HEK293 (cell line): ENCODE measurements at regions not wholly inside any gene's neighbourhood (a gene's known extent, or its start where the extent isn't known, plus 50 kb on each side); places are given as distances from the start of the nearest gene placed in this dataset.
A peak's percentile ranks its signal among the peaks of the same experiment; 100 is the strongest.

Source experiments
- CTCF ChIA-PET: fragments of 350-600 bp; formaldehyde crosslinking; extraction: SDS; loops from one replicate; lab custom pipeline; 2021; ENCODE audit warnings: antibody characterized with exemption; lab: Yijun Ruan, JAX
- POLR2A ChIA-PET: fragments of 300-600 bp; formaldehyde crosslinking; extraction: SDS; loops from one replicate; lab custom pipeline; 2020; ENCODE audit warnings: antibody characterized with exemption, inconsistent platforms; lab: Yijun Ruan, JAX
- H3K27ac ChIP-seq: fragments of 200-500 bp; sonication (Bioruptor generic); 2 replicates; pipeline ENCODE4 v1.5.1; 2014; ENCODE audit warnings: low read depth, low read length, control low read depth, inconsistent platforms; ENCODE audit errors: extremely low read depth
- H3K36me3 ChIP-seq, 2 experiments: fragments of 200-500 bp in 1 of 2; sonication (Bioruptor generic) in 1 of 2; 1 replicate in 1 of 2; 2 replicates in 1 of 2; pipeline ENCODE4 v1.5.1; 2014 to 2017; ENCODE audit warnings: inconsistent platforms in 2 of 2, low read length in 2 of 2; ENCODE audit not compliant: control insufficient read depth in 2 of 2, insufficient read depth in 1 of 2
- H3K4me1 ChIP-seq: fragments of 200-500 bp; sonication (Bioruptor generic); 2 replicates; pipeline ENCODE4 v1.5.1; 2014; ENCODE audit warnings: mild to moderate bottlenecking, low read length, inconsistent platforms; ENCODE audit not compliant: control insufficient read depth, insufficient read depth
- H3K4me3 ChIP-seq: 2 replicates; pipeline ENCODE4 v1.5.1; 2011; ENCODE audit warnings: low read depth, mild to moderate bottlenecking, control low read depth, low read length, moderate library complexity
- H3K9me3 ChIP-seq: fragments of 200-500 bp; sonication (Bioruptor generic); 2 replicates; pipeline ENCODE4 v1.5.1; 2014; ENCODE audit warnings: low read depth, low read length, inconsistent platforms; ENCODE audit not compliant: control insufficient read depth, insufficient read depth
- SP2 ChIP-seq: fragments of 450-650 bp; formaldehyde crosslinking; IDR thresholded peaks from 2 replicates; pipeline ENCODE4 v1.5.1; 2016; ENCODE audit warnings: missing biosample characterization, missing genetic modification characterization
- TRIM28 ChIP-seq: IDR thresholded peaks from 2 replicates; pipeline ENCODE4 v1.6.1; 2011; ENCODE audit warnings: low read length, control low read depth, borderline replicate concordance
- ZBTB20 ChIP-seq: fragments of 450-650 bp; formaldehyde crosslinking; IDR thresholded peaks from 2 replicates; pipeline ENCODE4 v1.5.1; 2016; ENCODE audit warnings: missing biosample characterization, missing genetic modification characterization
- ZBTB49 ChIP-seq: fragments of 450-650 bp; formaldehyde crosslinking; IDR thresholded peaks from 2 replicates; pipeline ENCODE4 v1.5.1; 2016; ENCODE audit warnings: missing biosample characterization, missing genetic modification characterization, low read depth
- ZBTB8A ChIP-seq: fragments of 450-650 bp; formaldehyde crosslinking; IDR thresholded peaks from 2 replicates; pipeline ENCODE4 v1.5.1; 2016; ENCODE audit warnings: missing biosample characterization, missing genetic modification characterization
- ZFP41 ChIP-seq: fragments of 450-650 bp; formaldehyde crosslinking; IDR thresholded peaks from 2 replicates; pipeline ENCODE4 v1.5.1; 2016; ENCODE audit warnings: missing biosample characterization, missing genetic modification characterization, borderline replicate concordance
- ZIC2 ChIP-seq: fragments of 450-650 bp; formaldehyde crosslinking; IDR thresholded peaks from 2 replicates; pipeline ENCODE4 v1.5.1; 2016; ENCODE audit warnings: missing biosample characterization, missing genetic modification characterization
- ZNF266 ChIP-seq: fragments of 450-650 bp; formaldehyde crosslinking; IDR thresholded peaks from 2 replicates; pipeline ENCODE4 v1.5.1; 2016; ENCODE audit warnings: missing biosample characterization, missing genetic modification characterization, low read depth
- ZNF404 ChIP-seq: fragments of 450-650 bp; formaldehyde crosslinking; IDR thresholded peaks from 2 replicates; pipeline ENCODE4 v1.5.1; 2017; ENCODE audit warnings: missing biosample characterization, missing genetic modification characterization
- ZNF433 ChIP-seq: fragments of 450-650 bp; formaldehyde crosslinking; IDR thresholded peaks from 2 replicates; pipeline ENCODE4 v1.5.1; 2016; ENCODE audit warnings: missing biosample characterization, missing genetic modification characterization, low read depth
- ZNF449 ChIP-seq: fragments of 450-650 bp; formaldehyde crosslinking; IDR thresholded peaks from 2 replicates; pipeline ENCODE4 v1.5.1; 2017; ENCODE audit warnings: missing biosample characterization, mild to moderate bottlenecking, missing genetic modification characterization, moderate library complexity
- ZNF548 ChIP-seq: fragments of 450-650 bp; formaldehyde crosslinking; IDR thresholded peaks from 2 replicates; pipeline ENCODE4 v1.5.1; 2016; ENCODE audit warnings: missing biosample characterization, missing genetic modification characterization
- ZNF561 ChIP-seq: fragments of 450-650 bp; IDR thresholded peaks from 2 replicates; pipeline ENCODE4 v1.5.1; 2018; ENCODE audit warnings: missing biosample characterization, missing genetic modification characterization, borderline replicate concordance
- ZNF624 ChIP-seq: fragments of 450-650 bp; formaldehyde crosslinking; IDR thresholded peaks from 2 replicates; pipeline ENCODE4 v1.5.1; 2017; ENCODE audit warnings: missing biosample characterization, missing genetic modification characterization
- ZNF626 ChIP-seq: fragments of 450-650 bp; sonication (Bioruptor Pico); formaldehyde crosslinking; IDR thresholded peaks from 2 replicates; pipeline ENCODE4 v1.5.1; 2018; ENCODE audit warnings: missing biosample characterization, missing genetic modification characterization, inconsistent platforms
- ZNF654 ChIP-seq: fragments of 450-650 bp; formaldehyde crosslinking; IDR thresholded peaks from 2 replicates; pipeline ENCODE4 v1.5.1; 2016; ENCODE audit warnings: low read depth, missing biosample characterization, missing genetic modification characterization
- ZNF791 ChIP-seq: fragments of 450-650 bp; formaldehyde crosslinking; IDR thresholded peaks from 2 replicates; pipeline ENCODE4 v1.5.1; 2016; ENCODE audit warnings: missing biosample characterization, missing genetic modification characterization

- TF ChIP-seq ZBTB8A (tag by site-specific recombination) (no peak), TRIM28 (no peak), ZNF624 (tag by site-specific recombination) (no peak), ZNF561 (no peak), ZNF449 (no peak), ZBTB49 (tag by site-specific recombination) (no peak), ZNF404 (tag by site-specific recombination) (no peak), ZNF548 (tag by site-specific recombination) (no peak)
- TF ChIP-seq, all 188 proteins: peak for 0
These were observed 85.4 kb downstream of the IRF8 start (continued) for GRCh38 chr16:85984231-85984880.

- no peak overlapping the region for H3K4me3 ChIP-seq
- H3K4me1 ChIP-seq: no peaks in the 10 kb centered on the region
- H3K36me3 ChIP-seq: no peaks in the 10 kb centered on the region
- TF ChIP-seq ZBTB20 (tag by site-specific recombination) (no peak), ZIC2 (tag by site-specific recombination) (peak; percentile 17; the same call in 1 of the 2 replicates)
- no peaks in the 10 kb centered on the region for H3K9me3 ChIP-seq
- H3K27ac ChIP-seq: no peak overlapping the region
- ChIA-PET CTCF (interaction anchor here (0.7 to 16.0 kb wide), 4 partner anchors 18 to 533 kb away, joined by 3 to 292 read pairs (median 5); no protein-coding TSS in a partner anchor), POLR2A (no interaction called here)
These were observed 86.0 kb downstream of the IRF8 start for GRCh38 chr16:85984947-85985451.

GRCh38 chr16:85986931-85987749 lies 88.2 kb downstream of the IRF8 start:
- POLR2A ChIA-PET: interaction anchor here (1.6 kb wide), 1 partner anchor 165 kb away, joined by 4 read pairs; no protein-coding TSS in a partner anchor
- Histone ChIP-seq H3K4me1 (peaks cover 3% of the 10 kb centered on the region; the same call in 1 of the 2 replicates), H3K9me3 (no peaks in the 10 kb centered on the region), H3K4me3 (no peak overlapping the region), H3K36me3 (no peaks in the 10 kb centered on the region), H3K27ac (no peak overlapping the region)
- CTCF ChIA-PET: interaction anchor here (0.6 to 16.0 kb wide), 9 partner anchors 12 to 1059 kb away, joined by 3 to 292 read pairs (median 4); no protein-coding TSS in a partner anchor
- TF ChIP-seq ZNF654 (tag by site-specific recombination) (0 out of 2 replicates have a peak, but pooled peaks have one; percentile 5), SP2 (tag by site-specific recombination) (no peak)

GRCh38 chr16:85987750-85988078 lies 88.8 kb downstream of the IRF8 start:
- POLR2A ChIA-PET: interaction anchor here (1.6 kb wide), 1 partner anchor 166 kb away, joined by 4 read pairs; no protein-coding TSS in a partner anchor

More at GRCh38 chr16:85987750-85988078, 88.8 kb downstream of the IRF8 start:
- CTCF ChIA-PET: interaction anchor here (0.7 to 16.0 kb wide), 8 partner anchors 29 to 172 kb away, joined by 3 to 292 read pairs (median 4); no protein-coding TSS in a partner anchor
- no peak for TF ChIP-seq ZNF791 (tag by site-specific recombination)
- no peak for TF ChIP-seq ZNF626
- no peak for TF ChIP-seq ZFP41 (tag by site-specific recombination)
- TF ChIP-seq ZNF266 (tag by site-specific recombination): no peak
- TF ChIP-seq ZNF433 (tag by site-specific recombination): no peak
- Histone ChIP-seq H3K36me3 (no peaks in the 10 kb centered on the region), H3K9me3 (no peaks in the 10 kb centered on the region), H3K4me3 (no peak overlapping the region), H3K27ac (no peak overlapping the region), H3K4me1 (peaks cover 3% of the 10 kb centered on the region; the same call in 1 of the 2 replicates)
